Right lobe of liver (tissue), 4 donors: ENCODE measurements at regions not wholly inside any gene's neighbourhood (a gene's known extent, or its start where the extent isn't known, plus 50 kb on each side); places are given as distances from the start of the nearest gene placed in this dataset.

Experiments used
- CTCF ChIP-seq, 4 donors: fragments of 200-600 bp in 3 of 4; fragments of 450-650 bp in 1 of 4; IDR thresholded peaks; one replicate each; pipeline versions ENCODE4 v1.5.1 to v1.8.0; 2016 to 2022; ENCODE audit warnings: antibody characterized with exemption in 4 of 4, mild to moderate bottlenecking in 2 of 4
- POLR2A ChIP-seq: fragments of 450-650 bp; IDR thresholded peaks from one replicate; pipeline ENCODE4 v1.6.1; 2017; ENCODE audit warnings: antibody characterized with exemption, mild to moderate bottlenecking
- donor health status: DM: no; HTN: no; CAD: no.
- donor health status: DM: no; HTN: no; CAD: no.
- donor health status: DM: no; HTN: yes; CAD: no.

- TF ChIP-seq CTCF (IDR thresholded peaks at IDR 0.05) (no peak), POLR2A (no peak)
These were observed 534.6 kb upstream of the TMEFF2 start for GRCh38 chr2:192729369-192729768.
